ENCODE measurements at regions not wholly inside any gene's neighbourhood (a gene's known extent, or its start where the extent isn't known, plus 50 kb on each side); places are given as distances from the start of the nearest gene placed in this dataset.

- TF ChIP-seq ZBTB7A (IDR thresholded peaks at IDR 0.05; ENCODE audit: low read depth) (no peak), YY1 (IDR thresholded peaks at IDR 0.05; ENCODE audit: low read depth) (no peak), EGR1 (IDR thresholded peaks at IDR 0.05) (no peak), TCF12 (IDR thresholded peaks at IDR 0.05; ENCODE audit: low read depth) (no peak)
These were observed 146.1 kb upstream of the ADGRL2 start for GRCh38 chr1:81654657-81655056.

- TF ChIP-seq CREB1 (IDR thresholded peaks at IDR 0.05; ENCODE audit: low read depth) (no peak), TEAD4 (IDR thresholded peaks at IDR 0.05) (no peak), REST (IDR thresholded peaks at IDR 0.05; ENCODE audit: low read depth) (no peak)
These were observed 146.6 kb upstream of the ADGRL2 start for GRCh38 chr1:81654147-81654546.

GRCh38 chr1:81650776-81651175 is 150.0 kb upstream of the ADGRL2 start:
- no peak for TF ChIP-seq CEBPB (IDR thresholded peaks at IDR 0.05)
- TF ChIP-seq TEAD4 (IDR thresholded peaks at IDR 0.05), result no peak
- no peak for TF ChIP-seq FOXM1 (IDR thresholded peaks at IDR 0.05; ENCODE audit: borderline replicate concordance, low read depth)
- no peak for TF ChIP-seq REST (IDR thresholded peaks at IDR 0.05; ENCODE audit: low read depth)
- TF ChIP-seq TCF12 (IDR thresholded peaks at IDR 0.05; ENCODE audit: low read depth), result no peak
- TF ChIP-seq RAD21 (IDR thresholded peaks at IDR 0.05; ENCODE audit: low read depth), result no peak
- TF ChIP-seq NFIC (IDR thresholded peaks at IDR 0.05), result no peak
- TF ChIP-seq EGR1 (IDR thresholded peaks at IDR 0.05), result no peak
- no peak for TF ChIP-seq MAX (IDR thresholded peaks at IDR 0.05)
- TF ChIP-seq CREB1 (IDR thresholded peaks at IDR 0.05; ENCODE audit: low read depth), result no peak
- no peak for TF ChIP-seq YY1 (IDR thresholded peaks at IDR 0.05; ENCODE audit: low read depth)
- no peak for TF ChIP-seq ZBTB7A (IDR thresholded peaks at IDR 0.05; ENCODE audit: low read depth)
- no peak for TF ChIP-seq TAF1 (IDR thresholded peaks at IDR 0.05; ENCODE audit: low read depth)
- TF ChIP-seq USF1 (IDR thresholded peaks at IDR 0.05), result no peak
- TF ChIP-seq EP300 (IDR thresholded peaks at IDR 0.05; ENCODE audit: borderline replicate concordance), result no peak

GRCh38 chr1:81635816-81636215 is 164.9 kb upstream of the ADGRL2 start:
- TF ChIP-seq USF1 (IDR thresholded peaks at IDR 0.05), result no peak
- no peak for TF ChIP-seq YY1 (IDR thresholded peaks at IDR 0.05; ENCODE audit: low read depth)
- TF ChIP-seq FOXM1 (IDR thresholded peaks at IDR 0.05; ENCODE audit: borderline replicate concordance, low read depth), result no peak

- TF ChIP-seq NFIC (IDR thresholded peaks at IDR 0.05) (no peak), TEAD4 (IDR thresholded peaks at IDR 0.05) (no peak), MAX (IDR thresholded peaks at IDR 0.05) (no peak), FOXM1 (IDR thresholded peaks at IDR 0.05; ENCODE audit: borderline replicate concordance, low read depth) (no peak), EP300 (IDR thresholded peaks at IDR 0.05; ENCODE audit: borderline replicate concordance) (no peak), CREB1 (IDR thresholded peaks at IDR 0.05; ENCODE audit: low read depth) (no peak)
These were observed 166.4 kb upstream of the ADGRL2 start for GRCh38 chr1:81634294-81634693.

- TF ChIP-seq MAX (IDR thresholded peaks at IDR 0.05) (no peak), TCF12 (IDR thresholded peaks at IDR 0.05; ENCODE audit: low read depth) (no peak), YY1 (IDR thresholded peaks at IDR 0.05; ENCODE audit: low read depth) (no peak), EP300 (IDR thresholded peaks at IDR 0.05; ENCODE audit: borderline replicate concordance) (no peak), CEBPB (IDR thresholded peaks at IDR 0.05) (no peak), FOXM1 (IDR thresholded peaks at IDR 0.05; ENCODE audit: borderline replicate concordance, low read depth) (no peak), ZBTB7A (IDR thresholded peaks at IDR 0.05; ENCODE audit: low read depth) (no peak)
These were observed 181.6 kb upstream of the ADGRL2 start for GRCh38 chr1:81619156-81619555.

- TF ChIP-seq ZBTB7A (IDR thresholded peaks at IDR 0.05; ENCODE audit: low read depth), result no peak
- TF ChIP-seq MAX (IDR thresholded peaks at IDR 0.05), result no peak
- TF ChIP-seq FOXM1 (IDR thresholded peaks at IDR 0.05; ENCODE audit: borderline replicate concordance, low read depth), result no peak
- TF ChIP-seq CEBPB (IDR thresholded peaks at IDR 0.05), result no peak
- TF ChIP-seq TCF12 (IDR thresholded peaks at IDR 0.05; ENCODE audit: low read depth), result no peak
- TF ChIP-seq TAF1 (IDR thresholded peaks at IDR 0.05; ENCODE audit: low read depth), result no peak
- TF ChIP-seq EP300 (IDR thresholded peaks at IDR 0.05; ENCODE audit: borderline replicate concordance), result no peak
- TF ChIP-seq REST (IDR thresholded peaks at IDR 0.05; ENCODE audit: low read depth), result no peak
- TF ChIP-seq USF1 (IDR thresholded peaks at IDR 0.05), result no peak
- TF ChIP-seq RAD21 (IDR thresholded peaks at IDR 0.05; ENCODE audit: low read depth), result no peak
- no peak for TF ChIP-seq EGR1 (IDR thresholded peaks at IDR 0.05)
- no peak for TF ChIP-seq CREB1 (IDR thresholded peaks at IDR 0.05; ENCODE audit: low read depth)
- no peak for TF ChIP-seq YY1 (IDR thresholded peaks at IDR 0.05; ENCODE audit: low read depth)
- TF ChIP-seq TEAD4 (IDR thresholded peaks at IDR 0.05), result no peak
- TF ChIP-seq NFIC (IDR thresholded peaks at IDR 0.05), result no peak
These were observed 182.4 kb upstream of the ADGRL2 start for GRCh38 chr1:81618376-81618775.
